PFSK-1 (cell line): ENCODE measurements at regions not wholly inside any gene's neighbourhood (a gene's known extent, or its start where the extent isn't known, plus 50 kb on each side); places are given as distances from the start of the nearest gene placed in this dataset.

Experiments used
- FOXP2 ChIP-seq: optimal IDR thresholded peaks from 2 replicates; pipeline ENCODE3; 2011; ENCODE audit warnings: borderline replicate concordance, control low read depth, inconsistent platforms; ENCODE audit not compliant: insufficient read depth; ENCODE audit errors: extremely low read length, extremely low read depth
- POLR2AphosphoS5 ChIP-seq: IDR thresholded peaks from 2 replicates; pipeline ENCODE4 v1.6.1; 2012; ENCODE audit warnings: low read depth, mild to moderate bottlenecking, control low read depth, low read length, moderate library complexity
- SIN3A ChIP-seq: IDR thresholded peaks from 2 replicates; pipeline ENCODE4 v1.6.1; 2012; ENCODE audit warnings: mild to moderate bottlenecking, low read length, moderate library complexity, borderline replicate concordance; ENCODE audit not compliant: insufficient read depth
- TAF1 ChIP-seq: IDR thresholded peaks from 2 replicates; pipeline ENCODE4 v1.6.1; 2012; ENCODE audit warnings: low read length, control low read depth, borderline replicate concordance; ENCODE audit not compliant: insufficient read depth
- TF ChIP-seq, protein P1 (sequence below), 2 experiments: IDR thresholded peaks; 2 replicates each; pipeline versions ENCODE4 v1.6.1 to v1.8.0; 2011 to 2012; ENCODE audit warnings: low read depth in 2 of 2, low read length in 2 of 2, control low read depth in 1 of 2, inconsistent platforms in 1 of 2, mild to moderate bottlenecking in 1 of 2, moderate library complexity in 1 of 2; ENCODE audit not compliant: insufficient read depth in 1 of 2

DNA sequence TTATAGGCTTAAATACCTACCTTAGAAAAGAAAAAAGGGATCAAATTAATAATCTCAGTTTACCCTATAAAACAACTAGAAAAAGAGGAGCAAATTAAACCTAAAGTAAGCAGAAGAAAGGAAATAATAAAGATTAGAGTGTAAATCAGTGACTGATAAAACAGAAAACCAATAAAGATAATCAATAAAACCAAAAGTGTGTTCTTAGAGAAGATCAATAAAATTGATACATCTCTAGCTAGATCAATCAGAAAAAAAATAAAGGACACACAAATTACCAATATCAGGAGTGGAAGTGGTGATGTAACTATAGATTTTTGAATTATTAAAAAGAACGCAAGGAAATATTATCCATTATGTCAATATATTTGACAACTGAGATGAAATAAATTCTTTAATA lies 69.2 kb upstream of the NAMPT start:
- no peak for TF ChIP-seq POLR2AphosphoS5
- TF ChIP-seq TAF1 = no peak
- no peak for TF ChIP-seq SIN3A
- TF ChIP-seq FOXP2 = no peak
- TF ChIP-seq, protein P1, sequence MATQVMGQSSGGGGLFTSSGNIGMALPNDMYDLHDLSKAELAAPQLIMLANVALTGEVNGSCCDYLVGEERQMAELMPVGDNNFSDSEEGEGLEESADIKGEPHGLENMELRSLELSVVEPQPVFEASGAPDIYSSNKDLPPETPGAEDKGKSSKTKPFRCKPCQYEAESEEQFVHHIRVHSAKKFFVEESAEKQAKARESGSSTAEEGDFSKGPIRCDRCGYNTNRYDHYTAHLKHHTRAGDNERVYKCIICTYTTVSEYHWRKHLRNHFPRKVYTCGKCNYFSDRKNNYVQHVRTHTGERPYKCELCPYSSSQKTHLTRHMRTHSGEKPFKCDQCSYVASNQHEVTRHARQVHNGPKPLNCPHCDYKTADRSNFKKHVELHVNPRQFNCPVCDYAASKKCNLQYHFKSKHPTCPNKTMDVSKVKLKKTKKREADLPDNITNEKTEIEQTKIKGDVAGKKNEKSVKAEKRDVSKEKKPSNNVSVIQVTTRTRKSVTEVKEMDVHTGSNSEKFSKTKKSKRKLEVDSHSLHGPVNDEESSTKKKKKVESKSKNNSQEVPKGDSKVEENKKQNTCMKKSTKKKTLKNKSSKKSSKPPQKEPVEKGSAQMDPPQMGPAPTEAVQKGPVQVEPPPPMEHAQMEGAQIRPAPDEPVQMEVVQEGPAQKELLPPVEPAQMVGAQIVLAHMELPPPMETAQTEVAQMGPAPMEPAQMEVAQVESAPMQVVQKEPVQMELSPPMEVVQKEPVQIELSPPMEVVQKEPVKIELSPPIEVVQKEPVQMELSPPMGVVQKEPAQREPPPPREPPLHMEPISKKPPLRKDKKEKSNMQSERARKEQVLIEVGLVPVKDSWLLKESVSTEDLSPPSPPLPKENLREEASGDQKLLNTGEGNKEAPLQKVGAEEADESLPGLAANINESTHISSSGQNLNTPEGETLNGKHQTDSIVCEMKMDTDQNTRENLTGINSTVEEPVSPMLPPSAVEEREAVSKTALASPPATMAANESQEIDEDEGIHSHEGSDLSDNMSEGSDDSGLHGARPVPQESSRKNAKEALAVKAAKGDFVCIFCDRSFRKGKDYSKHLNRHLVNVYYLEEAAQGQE (IDR thresholded peaks at IDR 0.05; ENCODE audit: insufficient read depth in 1 of 2, low read depth in 2 of 2, low read length in 2 of 2) = no peak

- no peak for TF ChIP-seq POLR2AphosphoS5
- TF ChIP-seq, protein P1 (IDR thresholded peaks at IDR 0.05; ENCODE audit: insufficient read depth in 1 of 2, low read depth in 2 of 2, low read length in 2 of 2) = no peak
Observed at GRCh38 chr7:106348231-106348630, 63.4 kb upstream of the NAMPT start.

GRCh38 chr7:106347229-106347833 lies 62.5 kb upstream of the NAMPT start:
- no peak for TF ChIP-seq POLR2AphosphoS5
- TF ChIP-seq TAF1 = no peak
- no peak for TF ChIP-seq FOXP2
- TF ChIP-seq, protein P1 (IDR thresholded peaks at IDR 0.05; ENCODE audit: insufficient read depth in 1 of 2, low read depth in 2 of 2, low read length in 2 of 2) = no peak
- TF ChIP-seq SIN3A = no peak

GRCh38 chr7:106346678-106347217 lies 62.0 kb upstream of the NAMPT start:
- TF ChIP-seq SIN3A = no peak
- TF ChIP-seq TAF1 = no peak
- no peak for TF ChIP-seq POLR2AphosphoS5
- no peak for TF ChIP-seq FOXP2
- TF ChIP-seq, protein P1 (IDR thresholded peaks at IDR 0.05; ENCODE audit: insufficient read depth in 1 of 2, low read depth in 2 of 2, low read length in 2 of 2) = no peak
